ENCODE measurements at regions not wholly inside any gene's neighbourhood (a gene's known extent, or its start where the extent isn't known, plus 50 kb on each side); places are given as distances from the start of the nearest gene placed in this dataset.
A peak's percentile ranks its signal among the peaks of the same experiment; 100 is the strongest.
"Not testable (repeated sequence)": the region's sequence is repeated elsewhere in the genome, so short reads cannot be mapped to it uniquely, and the experiment has no call there.

DNA sequence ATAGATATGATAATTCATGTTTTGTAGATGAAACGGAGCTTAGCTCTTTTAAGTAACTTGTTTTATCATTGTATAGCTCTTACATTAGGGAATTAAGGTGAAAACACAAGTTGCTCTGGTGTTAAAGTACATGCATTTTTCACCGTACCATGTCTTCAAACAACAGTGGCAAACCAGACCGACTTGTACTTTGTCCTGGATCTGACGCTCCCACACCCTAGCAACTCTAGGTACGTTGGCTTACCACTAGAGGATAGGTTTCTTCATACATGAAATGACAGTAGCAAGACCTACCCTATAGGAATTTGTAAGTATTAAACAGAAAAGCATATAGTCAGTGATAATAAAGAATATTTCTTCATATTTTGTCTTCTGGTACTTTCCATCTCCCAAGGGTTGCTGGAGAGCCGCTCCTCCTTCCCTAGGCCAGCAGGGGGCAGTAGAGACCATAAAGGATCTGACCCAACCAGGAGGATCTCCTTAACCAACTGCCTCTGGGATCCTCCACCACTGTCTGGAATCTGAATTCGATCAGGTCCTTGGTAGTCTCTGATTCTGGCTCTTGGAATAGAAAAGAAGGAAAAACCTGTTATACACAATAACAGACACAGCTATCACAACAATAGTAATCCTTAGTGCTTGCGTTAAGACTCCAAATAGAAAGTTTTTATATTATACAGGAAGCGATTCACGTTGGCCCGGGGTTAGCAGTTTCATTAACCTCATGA is 136.7 kb downstream of the CAVIN4 start:
- DNase-seq (ENCODE audit: low spot score), result peak; percentile 90

DNA sequence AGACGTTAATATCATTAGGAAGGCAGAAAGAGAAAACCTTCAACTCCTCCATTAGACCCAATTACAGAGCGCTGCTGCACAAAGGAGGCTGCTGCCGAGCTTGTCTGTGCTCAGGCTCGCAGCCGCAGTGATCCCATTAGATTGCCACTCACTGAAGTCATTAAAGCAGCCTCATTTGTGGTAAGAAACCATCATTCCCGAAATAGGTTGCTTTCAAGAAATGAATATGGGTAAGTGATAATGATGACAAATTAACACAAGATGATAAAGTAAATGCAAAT is 137.2 kb downstream of the CAVIN4 start:
- no peak for DNase-seq (ENCODE audit: low spot score)

DNA sequence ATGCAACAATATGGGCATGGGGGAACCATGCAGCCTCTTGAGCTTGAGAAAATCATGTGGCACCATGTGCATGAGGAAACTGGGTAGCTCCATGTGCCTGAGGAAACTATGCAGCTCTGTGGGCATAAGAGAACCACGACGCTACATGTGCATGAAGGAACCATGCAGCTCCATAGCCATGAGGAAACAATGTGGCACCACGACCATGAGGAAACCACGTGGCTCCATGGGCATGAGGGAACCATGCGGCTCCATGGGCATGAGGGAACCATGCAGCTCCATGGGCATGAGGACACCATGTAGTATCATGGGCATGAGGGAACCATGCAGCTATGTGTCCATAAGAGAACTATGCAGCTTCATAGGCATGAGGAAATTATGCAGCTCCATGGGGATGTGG is 140.8 kb downstream of the CAVIN4 start:
- DNase-seq (ENCODE audit: low spot score), result no peak

DNA sequence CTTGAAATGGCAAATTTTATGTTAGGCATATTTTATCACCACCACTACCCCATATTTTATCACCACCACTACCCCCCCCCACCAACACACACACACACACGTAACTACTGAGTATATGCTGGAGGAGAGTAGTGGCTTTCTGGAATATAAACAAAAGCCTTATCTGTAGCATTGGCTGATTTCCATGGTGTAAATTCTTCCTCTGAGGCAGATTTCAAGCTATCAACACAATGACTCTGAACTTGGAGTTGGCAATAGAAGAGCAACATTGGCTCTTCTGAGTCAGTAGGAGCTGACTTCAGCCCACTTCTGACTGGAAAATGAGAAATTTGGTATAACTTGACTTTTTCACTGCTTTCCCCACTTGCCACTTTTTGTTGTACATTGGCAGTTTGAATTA is 143.0 kb downstream of the CAVIN4 start:
- no peak for DNase-seq (ENCODE audit: low spot score)

DNA sequence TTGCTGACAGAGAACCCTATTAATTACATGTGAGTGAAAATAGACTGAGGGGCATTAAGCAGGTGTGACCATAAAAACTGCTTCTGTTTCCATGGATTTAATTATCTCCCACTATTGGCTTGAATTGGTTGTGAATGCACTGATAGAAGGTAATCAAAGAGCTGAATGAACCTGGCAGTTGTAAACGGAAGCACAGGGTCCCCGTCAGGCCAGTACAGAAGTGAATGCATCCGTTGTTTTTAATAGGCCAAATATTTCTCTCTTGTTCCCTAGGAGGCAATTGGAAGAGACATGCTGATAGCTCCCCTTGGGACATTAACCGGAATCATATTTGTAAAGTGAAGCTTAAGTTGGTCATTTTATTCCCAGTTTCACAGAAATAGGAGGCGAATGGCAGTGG is 147.0 kb downstream of the CAVIN4 start:
- DNase-seq (ENCODE audit: low spot score), result no peak

DNA sequence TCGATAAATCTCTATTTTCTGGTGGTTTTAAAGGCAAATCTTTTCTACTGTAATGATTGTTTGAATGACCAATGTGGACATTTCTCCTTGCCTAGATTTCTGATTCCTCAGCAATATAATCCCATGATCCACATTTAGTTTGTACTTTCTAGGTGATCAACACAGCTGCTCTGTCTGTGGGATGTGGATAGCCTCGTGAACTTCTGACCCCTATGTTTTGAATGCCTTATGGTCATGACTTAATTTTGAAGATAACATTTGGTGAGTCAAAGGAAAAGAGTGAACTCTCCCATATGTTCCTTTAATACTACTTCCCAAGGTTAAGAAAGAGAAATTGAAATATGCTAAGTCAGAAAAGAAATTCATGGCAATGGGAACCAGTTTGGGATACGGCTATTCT is 147.5 kb downstream of the CAVIN4 start:
- DNase-seq (ENCODE audit: low spot score), result no peak

DNA sequence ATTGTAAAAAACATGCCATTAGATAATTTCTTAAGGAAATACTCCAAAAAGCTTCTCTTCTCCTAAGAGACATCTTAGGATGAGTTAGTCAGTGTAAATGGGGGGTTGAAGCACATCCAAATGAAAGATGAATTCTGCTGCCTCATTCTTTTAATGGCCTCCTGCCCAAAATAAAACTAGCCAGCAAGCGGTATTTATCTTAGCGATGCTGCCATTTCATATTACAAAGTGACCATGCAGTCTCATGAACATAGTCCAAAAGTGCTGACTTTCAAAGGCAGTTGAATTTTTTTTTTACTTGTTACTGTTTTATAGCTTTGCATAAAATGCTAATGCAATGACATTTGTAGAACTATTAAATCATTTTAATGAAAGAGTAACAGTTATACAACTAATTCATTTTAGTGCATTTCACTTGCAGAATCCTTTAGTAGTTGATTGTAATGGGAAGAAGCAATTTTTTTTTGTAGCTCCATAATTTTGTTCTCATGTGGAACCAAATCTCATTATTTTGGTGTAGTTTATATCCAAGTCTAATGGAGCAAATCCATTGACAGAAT is 151.5 kb downstream of the CAVIN4 start:
- DNase-seq (ENCODE audit: low spot score), result no peak

DNA sequence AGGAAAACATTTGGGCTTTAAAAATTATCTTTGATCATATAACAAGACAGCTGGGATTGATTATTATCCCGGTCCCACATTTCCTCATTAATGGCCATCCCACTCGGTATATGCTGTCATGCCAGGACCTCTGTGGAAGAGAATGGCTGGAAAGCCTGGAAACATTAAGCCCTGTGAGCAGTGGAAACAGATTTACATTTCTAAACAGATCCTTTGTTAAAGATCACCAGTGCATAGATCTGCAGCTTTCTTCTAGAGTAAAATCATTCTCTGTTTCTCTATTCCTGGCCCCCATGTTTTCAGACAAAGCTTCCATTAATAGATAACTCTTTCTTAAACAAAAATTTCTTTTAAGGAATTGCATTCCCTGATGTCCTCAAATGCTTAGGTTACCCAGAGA is 152.2 kb downstream of the CAVIN4 start:
- no peak for DNase-seq (ENCODE audit: low spot score)

DNA sequence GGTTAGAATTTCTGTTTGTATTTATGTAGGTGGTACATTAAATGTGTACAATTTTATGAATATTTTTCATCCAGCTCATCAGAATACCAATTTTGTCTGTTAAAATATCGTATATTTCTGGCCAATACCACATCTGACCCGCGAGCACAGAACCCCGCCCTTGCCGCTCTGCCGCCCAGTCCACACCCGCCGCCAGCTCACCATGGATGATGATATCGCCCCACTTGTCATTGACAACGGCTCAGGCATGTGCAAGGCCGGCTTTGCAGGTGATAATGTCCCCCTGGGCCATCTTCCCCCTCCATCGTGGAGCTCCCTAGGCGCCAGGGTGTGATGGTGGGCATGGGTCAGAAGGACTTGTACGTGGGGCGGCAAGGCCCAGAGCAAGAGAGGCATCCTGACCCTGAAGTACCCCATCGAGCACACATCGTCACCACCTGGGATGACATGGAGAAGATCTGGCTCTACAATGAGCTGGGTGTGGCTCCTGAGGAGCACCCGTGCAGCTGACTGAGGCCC is 153.2 kb downstream of the CAVIN4 start:
- DNase-seq (ENCODE audit: low spot score), result no peak

DNA sequence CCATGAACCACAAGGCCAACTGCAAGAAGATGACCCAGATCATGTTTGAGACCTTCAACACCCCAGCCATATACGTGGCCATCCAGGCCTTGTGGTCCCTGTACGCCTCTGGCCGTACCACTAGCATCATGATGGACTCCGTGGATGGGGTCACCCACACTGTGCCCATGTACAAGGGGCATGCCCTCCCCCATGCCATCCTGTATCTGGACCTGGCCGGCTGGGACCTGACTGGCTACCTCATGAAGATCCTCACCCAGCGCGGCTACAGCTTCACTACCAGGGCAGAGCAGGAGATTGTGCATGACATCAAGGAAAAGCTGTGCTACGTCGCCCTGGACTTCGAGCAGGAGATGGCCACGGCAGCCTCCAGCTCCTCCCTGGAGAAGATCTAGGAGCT is 153.7 kb downstream of the CAVIN4 start:
- no peak for DNase-seq (ENCODE audit: low spot score)

DNA sequence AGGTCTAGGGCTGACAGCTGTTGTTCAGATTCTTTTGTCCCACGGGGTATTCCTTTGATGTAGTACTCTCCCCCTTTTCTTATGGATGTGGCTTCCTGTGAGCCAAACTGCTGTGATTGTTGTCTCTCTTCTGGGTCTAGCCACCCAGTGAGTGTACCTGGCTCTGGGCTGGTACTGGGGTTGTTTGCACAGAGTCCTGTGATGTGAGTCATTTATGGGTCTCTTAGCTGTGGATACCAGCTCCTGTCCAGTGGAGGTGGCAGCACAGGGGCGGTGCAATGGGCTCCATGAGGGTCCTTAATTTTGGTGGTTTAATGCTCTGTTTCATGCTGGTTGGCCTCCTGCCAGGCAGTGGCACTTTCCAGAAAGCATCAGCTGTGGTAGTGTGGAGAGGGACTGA is 161.3 kb downstream of the CAVIN4 start:
- no peak for DNase-seq (ENCODE audit: low spot score)

DNA sequence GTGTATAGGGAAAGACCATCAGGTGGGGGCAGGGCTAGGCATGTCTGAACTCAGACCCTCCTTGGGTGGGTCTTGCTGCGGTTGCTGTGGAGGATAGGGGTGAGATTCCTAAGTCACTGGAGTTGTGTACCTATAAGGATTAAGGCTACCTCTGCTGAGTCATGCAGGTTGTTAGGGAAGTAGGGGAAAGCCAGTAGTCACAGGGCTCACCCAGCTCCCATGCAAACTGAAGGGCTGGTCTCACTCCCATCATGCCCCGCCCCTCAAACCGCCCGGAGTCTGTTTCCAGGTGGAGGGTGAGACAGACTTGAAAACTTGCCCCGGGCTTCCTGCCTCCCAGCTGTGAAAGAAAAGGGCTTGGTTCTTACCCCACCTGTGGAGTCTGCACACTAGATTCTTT is 161.8 kb downstream of the CAVIN4 start:
- DNase-seq (ENCODE audit: low spot score), result no peak

DNA sequence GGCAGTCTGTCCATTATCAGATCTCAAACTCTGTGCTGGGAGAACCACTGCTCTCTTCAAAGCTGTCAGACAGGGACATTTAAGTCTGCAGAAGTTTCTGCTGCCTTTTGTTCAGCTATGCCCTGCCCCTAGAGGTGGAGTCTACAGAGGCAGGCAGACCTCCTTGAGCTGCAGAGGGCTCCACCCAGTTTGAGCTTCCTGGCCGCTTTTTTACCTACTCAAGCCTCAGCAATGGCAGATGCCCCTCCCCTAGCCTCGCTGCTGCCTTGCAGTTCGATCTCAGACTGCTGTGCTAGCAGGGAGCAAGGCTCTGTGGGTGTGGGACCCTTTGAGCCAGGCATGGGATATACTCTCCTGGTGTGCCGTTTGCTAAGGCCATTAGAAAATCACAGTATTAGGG is 171.1 kb downstream of the CAVIN4 start:
- not testable (repeated sequence) for DNase-seq (ENCODE audit: low spot score)

DNA sequence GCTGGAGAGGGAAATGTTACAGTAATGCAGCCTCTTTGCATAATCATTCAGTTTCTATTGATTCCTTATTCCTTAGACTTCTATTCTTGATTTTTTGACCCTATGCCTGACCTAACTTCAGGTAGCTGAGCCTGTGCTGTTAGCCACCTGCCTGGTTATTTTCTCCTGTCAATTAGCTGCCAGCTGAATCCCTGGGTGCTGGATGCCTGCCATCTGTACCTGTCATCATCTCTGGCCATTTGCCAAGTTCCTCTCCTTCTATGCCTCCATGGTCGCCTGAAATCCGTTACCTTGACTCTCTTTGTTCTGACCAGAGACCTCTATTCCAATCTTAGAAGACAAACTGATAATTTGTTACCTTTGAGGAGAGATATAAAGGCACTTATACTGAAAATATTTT is 178.3 kb downstream of the CAVIN4 start:
- no peak for DNase-seq (ENCODE audit: low spot score)

DNA sequence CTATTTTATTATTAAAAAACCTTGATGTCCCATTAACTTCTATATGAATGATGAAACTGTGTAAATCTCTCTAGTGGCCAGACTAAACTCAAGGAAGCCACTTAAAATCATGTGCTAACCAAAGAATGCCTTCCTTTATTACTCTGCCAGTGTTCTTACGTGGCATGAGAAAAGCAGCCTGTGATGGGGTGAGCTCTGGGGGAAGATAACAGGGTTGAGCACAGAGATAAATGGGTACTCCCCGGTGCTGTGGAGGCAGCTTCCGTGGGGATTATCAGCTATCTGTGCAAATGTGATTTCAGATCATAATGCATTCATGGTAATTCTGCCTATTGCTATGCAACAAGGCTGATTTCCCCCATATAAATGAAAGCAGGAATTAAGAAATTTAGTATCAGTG is 181.3 kb downstream of the CAVIN4 start:
- no peak for DNase-seq (ENCODE audit: low spot score)

DNA sequence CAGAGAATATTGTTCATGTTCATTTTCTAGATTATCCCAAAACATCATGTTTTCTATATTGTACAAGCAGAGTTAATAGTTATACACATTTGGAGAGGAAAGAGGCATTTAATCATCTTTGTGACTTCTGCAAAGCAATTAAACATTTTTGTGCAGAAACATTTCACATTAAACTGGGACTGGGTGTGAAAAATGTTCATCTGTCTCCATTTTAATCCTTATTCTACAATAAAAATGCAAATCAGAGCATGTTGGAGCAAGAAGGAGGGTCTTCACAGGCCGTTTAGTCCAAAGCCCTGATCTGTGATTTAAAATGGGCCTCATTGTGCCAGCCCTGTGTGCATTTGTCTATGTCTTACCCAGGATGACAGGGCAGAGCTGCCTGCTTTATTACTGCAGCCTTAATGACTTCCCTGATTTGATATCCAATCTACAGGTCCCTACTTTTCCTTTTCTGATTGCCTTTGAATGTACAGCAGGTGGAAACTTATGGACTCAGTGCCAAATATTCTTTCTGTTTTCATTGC is 183.5 kb downstream of the CAVIN4 start:
- DNase-seq (ENCODE audit: low spot score), result no peak

DNA sequence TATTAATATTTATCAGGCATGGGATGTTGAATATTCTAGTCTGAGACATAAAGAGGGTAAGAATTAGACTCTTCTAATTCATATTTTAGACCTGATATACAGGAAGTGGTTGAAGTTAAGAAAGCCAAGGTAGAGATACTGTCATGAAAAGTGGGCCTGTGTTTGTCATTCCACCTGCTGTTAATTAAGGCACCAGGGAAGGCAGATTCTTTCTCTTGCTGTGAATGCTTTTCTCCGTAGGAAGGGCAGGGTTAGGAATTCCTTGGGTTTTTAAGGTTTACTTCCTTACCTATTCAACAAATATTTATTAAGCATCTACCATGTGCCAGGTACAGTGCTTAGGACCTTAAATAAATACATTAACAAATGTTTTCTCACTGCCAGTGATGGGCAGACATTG is 196.4 kb downstream of the CAVIN4 start:
- no peak for DNase-seq (ENCODE audit: low spot score)

DNA sequence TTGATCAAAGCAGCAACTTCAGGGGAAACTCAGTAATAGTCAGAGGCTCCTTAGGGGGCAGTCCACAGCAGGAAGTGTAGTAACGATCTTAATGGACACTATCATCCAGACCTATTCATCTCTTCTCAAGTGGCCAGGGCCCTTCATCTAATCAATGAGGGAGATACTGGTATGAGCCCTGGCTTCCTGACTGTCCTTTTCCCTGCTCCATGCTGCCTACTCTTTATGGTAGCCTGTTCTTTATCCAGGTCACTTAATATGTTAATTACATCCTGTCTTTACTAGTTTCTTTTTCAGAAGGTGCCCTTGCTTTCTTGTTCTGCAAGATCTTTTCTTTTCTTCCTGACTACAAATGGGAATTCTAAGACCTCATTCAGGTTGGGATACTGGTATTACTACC is 197.1 kb downstream of the CAVIN4 start:
- no peak for DNase-seq (ENCODE audit: low spot score)

DNA sequence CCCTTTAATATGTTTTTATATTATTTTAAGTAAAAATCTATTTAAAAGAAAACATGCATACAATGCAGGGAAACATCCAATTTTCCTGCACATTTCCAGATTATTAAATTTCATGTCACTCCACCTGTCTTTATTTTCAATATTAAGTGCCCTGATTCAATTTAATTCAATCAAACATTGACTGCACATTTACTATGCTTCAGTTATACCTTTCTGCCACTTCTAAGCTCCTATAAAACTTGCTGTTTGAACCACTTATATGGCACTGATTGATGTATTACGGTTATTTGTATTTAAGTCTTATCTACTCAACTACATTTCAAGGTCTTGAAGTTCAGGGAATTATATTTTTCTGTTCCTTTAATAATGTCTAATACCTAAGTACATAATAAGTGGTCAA is 198.0 kb downstream of the CAVIN4 start:
- DNase-seq (ENCODE audit: low spot score), result no peak

DNA sequence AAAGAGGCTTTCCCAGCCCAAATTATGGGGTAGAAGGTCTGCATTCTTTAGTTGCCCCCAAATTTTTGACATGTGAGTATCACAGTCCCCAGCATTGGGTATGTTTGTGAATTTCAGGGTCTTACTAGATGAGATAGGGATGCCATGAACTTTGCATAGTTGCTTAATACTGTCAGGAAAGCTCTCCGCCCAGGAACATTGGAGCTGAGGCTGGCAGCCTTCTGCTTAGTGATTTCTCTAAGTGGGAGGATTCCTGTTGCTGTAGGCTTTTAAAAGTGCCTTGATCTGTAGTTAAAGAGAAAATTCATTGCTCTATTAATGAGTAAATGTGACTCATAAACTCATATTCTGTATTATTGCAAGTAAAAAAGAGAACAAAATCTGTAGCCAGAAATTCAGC is 206.9 kb downstream of the CAVIN4 start:
- no peak for DNase-seq (ENCODE audit: low spot score)

DNA sequence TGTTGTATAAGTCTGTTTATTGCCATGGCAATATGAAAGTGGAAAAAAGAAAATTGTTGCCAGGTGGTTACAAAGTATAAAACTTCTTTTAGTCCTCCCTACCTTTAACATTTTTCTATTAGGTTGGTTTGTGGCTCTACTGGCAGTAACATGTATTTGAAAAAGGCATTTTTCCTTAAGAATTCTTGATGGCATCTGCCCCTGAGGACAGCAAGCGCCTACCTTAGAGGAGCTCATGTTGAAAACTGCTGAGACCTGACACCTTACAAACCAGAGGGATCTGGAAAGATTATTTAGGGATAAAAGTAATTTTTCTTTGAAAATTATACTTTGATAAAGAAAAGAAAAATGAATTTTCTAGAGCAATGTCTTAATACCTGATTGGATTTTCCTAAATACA is 208.1 kb downstream of the CAVIN4 start:
- DNase-seq (ENCODE audit: low spot score), result no peak

DNA sequence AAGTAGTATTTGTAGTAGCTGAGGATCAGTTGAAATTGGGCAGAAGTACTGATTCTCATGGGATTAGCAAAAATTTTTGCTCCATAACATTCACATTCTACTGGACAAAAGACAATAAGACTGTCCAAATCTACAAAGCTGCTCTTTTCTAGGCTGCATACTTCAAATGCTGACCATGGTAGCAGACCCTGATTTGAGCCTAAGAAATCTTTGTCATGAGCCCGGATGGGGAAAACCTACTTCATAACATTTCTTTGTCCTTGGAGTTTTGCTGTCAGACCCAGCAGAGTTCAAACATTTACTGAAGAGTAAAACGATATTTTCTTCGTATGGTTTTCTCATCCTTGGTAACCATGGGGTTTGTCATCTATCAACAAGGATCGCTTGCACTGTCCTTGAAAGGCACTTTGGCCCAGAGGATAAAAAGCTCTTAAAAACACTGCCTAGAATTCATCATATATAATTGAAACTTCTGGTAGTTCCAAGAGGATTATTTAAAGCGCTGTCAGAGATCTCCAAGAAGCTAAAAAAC is 216.9 kb downstream of the CAVIN4 start:
- no peak for DNase-seq (ENCODE audit: low spot score)

DNA sequence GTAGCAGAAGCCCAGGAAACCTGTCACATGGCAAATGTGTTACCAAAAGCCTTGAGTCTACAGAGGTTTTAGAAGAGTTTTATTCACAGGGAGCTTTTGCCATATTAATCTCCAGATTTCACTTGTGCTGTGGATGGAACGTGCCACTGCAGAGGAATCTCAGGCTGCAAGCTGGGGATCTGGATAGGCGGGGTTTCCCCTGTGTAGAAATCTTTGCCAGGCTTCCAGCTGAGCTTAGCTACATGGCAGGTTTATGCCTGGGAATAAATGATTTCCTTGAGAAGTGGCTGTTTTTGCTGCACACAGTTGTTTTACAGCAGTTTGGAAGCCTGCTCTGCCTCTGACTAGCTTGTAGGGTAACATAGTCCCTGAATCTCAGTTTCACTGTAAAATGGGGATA is 224.6 kb upstream of the PLPPR1 start:
- DNase-seq (ENCODE audit: low spot score), result no peak

DNA sequence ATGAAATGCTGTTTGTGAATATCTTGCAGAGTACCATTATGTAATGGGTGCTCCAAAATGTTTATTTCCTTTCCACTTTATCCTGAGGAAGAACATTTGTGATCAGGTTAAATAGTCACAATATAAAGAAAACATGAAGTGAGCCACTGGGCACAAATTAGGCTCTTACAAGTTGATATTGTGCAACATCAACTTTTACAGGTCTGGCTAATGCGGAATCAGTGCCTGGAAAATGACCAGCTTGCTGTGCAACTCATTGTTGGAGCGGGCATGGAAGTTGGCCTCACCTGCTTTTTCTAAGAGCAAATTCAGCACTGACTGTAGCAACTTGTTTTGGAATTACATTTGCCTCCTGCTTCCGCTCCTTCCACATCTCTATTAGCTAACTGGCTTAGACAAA is 216.9 kb upstream of the PLPPR1 start:
- DNase-seq (ENCODE audit: low spot score), result no peak
